Stimulated activated CD4-positive, alpha-beta T cell treated with anti-CD3 and anti-CD28 coated beads, Interleukin-1b, Interleukin-23, amount 100 ng/mL, for 24 hours (primary cell): ENCODE measurements at regions not wholly inside any gene's neighbourhood (a gene's known extent, or its start where the extent isn't known, plus 50 kb on each side); places are given as distances from the start of the nearest gene placed in this dataset.
"Not testable (repeated sequence)": the region's sequence is repeated elsewhere in the genome, so short reads cannot be mapped to it uniquely, and the experiment has no call there.

Experiments
- DNase-seq, 4 experiments: peaks; one replicate each; pipeline ENCODE4 v3.0.0-alpha.2; 2020; ENCODE audit warnings: low read depth in 4 of 4, low spot score in 1 of 4

- not testable (repeated sequence) for DNase-seq
Observed at GRCh38 chr4:67412153-67412712, 133.1 kb downstream of the CENPC start.

DNA sequence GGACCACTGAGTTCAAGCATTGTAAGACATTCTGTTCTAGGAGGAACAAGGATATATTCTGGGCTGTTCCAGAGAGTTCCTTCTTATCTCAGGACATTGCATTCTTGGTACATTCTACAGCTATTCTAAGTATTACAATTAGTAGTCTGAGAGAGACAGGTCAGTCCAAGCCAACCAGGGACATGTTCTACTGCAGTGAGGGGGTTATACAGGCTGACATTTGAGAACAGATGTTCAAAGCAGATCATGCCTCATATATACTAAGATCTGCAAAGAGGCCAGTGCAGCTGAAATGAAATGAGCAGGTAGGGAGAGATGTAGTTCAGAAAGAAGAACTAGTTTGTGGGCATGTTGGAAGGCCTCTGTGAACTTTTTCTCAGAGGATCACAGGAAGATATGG lies 142.0 kb downstream of the CENPC start:
- no peak for DNase-seq

DNA sequence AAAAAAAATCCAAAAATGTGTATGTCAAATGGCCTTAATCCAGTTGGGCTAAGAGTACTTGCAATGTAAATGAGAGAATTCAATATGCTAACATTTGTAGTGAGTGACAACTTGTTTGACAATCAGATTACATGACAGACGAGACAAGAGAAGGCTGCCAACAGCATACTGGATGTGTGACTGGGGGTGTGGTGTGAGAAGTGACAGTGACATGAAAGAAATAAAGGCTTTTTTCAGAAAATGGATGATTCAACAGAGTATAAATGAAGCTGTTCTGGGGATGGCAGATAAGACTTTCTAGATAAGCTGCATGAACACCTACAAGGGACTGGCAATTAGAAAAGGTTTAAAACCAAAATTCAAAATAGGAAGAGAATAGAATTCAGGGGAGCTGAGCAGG lies 143.4 kb downstream of the CENPC start:
- no peak for DNase-seq

DNA sequence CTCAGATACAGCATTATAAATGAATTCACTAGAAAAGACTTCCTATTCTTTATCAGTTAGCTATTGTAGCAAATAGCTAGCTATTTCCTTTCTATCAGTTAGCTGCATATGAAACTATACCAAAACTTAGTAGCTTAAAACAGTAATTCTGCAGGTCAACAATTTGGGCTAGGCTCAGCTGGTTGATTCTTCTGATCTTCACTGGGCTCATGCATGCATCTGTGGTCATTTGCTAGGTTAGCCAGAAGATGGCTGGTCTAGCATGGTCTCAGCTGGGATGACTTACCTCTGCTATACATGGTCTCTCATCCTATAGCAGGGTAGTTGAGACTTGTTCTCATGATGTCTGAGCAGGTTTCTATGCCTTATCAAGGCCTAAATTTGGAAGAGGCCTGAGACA lies 147.4 kb downstream of the CENPC start:
- DNase-seq, result no peak

- DNase-seq, result no peak
Observed at GRCh38 chr4:67397031-67397430, 148.3 kb downstream of the CENPC start.

GRCh38 chr4:67396008-67396407 lies 149.3 kb downstream of the CENPC start:
- no peak for DNase-seq

- DNase-seq, result no peak
Observed at GRCh38 chr4:67394879-67395278, 150.4 kb downstream of the CENPC start.

DNA sequence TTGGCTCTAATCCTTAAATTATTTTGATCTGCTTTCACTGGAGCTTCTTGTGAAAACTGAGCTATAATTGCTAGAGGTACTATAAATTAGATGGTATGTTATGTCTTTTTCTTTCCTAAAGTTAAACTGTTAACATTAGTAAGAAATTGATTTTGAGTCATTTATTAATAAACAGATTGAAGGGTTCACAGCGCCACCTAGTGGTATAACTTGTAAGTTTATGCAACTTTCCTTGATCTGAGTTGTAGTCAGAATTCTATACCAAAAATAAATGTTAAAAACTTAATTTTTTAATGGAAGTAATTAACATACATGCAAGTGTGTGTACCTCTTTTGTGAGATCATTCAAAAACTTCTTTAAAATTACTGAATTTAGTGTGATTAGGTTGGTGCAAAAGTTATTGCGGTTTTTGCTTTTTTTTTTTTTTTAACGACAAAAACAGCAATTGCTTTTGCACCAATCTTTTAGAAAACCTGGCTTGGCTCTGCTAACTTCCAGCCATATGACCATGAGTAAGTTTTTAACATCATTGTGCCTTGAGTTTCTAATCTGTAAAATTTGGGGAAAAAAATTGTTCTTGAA lies 151.5 kb downstream of the CENPC start:
- DNase-seq, result peak in 1 of 4 experiments; percentile 9

DNA sequence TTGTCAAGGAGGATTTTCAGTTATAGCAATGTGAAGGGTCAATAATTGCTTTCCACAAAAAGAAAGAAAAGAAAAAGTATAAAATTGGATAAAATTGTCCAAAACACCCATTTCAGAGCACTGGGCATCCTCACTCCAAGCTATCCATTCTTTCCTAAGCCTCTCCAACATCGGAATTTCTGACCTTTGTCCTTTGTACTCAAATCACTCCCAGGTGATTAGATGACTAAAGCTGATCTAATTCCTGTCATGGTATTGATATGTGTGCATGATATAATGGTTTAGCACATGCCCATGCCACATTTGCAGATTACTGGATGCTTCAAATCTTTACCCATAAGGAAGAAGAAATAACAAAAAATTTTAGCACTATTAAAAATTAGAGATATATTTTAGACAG lies 152.3 kb downstream of the CENPC start:
- DNase-seq, result no peak

GRCh38 chr4:67381406-67381804 lies 163.9 kb downstream of the CENPC start:
- DNase-seq, result not testable (repeated sequence)

GRCh38 chr4:67380702-67381405 lies 164.4 kb downstream of the CENPC start:
- DNase-seq, result not testable (repeated sequence)

DNA sequence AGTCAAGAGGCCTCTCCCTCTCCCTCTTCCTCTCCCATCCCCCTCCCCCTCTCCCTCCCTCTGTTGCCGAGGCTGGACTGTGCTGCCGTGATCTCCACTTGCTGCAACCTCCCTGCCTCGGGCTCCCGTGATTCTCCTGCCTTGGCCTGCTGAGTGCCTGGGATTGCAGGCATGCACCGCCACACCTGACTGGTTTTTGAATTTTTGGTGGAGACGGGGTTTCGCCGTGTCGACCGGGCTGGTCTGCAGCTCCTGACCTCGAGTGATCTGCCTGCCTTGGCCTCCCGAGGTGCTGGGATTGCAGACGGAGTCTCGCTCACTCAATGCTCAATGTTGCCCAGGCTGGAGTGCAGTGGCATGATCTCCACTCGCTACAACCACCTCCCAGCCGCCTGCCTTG lies 165.1 kb downstream of the CENPC start:
- no peak for DNase-seq

- DNase-seq, result no peak
Observed at GRCh38 chr4:67375291-67375690, 170.0 kb downstream of the CENPC start.

DNA sequence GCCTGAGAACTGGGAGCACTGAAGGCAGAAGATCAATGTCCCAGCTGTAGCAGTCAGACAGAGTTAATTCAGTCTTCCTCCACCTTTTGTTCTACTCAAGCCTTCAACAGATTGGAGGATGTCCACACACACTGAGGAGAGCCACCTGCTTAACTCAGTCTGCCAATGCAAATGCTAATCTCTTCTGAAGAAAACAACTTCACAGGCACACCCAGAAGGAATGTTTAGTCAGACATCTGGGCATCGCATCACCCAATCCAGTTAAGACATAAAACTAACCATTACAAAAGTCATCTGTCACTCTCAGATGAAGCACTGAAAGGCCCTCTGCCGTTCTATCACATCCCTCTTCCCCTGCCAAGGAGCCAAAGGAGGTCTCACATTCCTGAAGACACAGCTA lies 173.7 kb downstream of the CENPC start:
- no peak for DNase-seq

GRCh38 chr4:67366311-67366861 lies 178.9 kb downstream of the CENPC start:
- no peak for DNase-seq

- DNase-seq, result no peak
Observed at GRCh38 chr4:67365661-67366245, 179.6 kb downstream of the CENPC start.

GRCh38 chr4:67355806-67356205 lies 189.5 kb downstream of the CENPC start:
- no peak for DNase-seq

DNA sequence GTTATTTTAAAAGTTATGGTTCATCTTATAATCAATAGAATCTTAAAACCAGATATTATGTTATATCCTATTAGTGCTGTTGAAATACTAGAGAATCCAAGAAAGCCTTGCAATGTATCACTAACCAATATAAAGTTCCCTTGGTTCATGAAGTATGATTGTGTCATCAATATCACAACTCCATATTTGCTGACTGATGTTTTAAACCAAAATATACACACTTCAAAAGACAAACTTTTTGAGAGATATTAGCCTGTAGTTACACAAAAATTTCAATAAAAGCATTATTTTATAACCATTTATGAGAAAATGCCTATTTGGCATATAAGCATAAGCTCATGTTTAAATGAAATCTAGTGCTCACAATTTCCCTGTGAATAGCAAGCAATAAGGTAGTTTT lies 198.6 kb downstream of the CENPC start:
- DNase-seq, result no peak

DNA sequence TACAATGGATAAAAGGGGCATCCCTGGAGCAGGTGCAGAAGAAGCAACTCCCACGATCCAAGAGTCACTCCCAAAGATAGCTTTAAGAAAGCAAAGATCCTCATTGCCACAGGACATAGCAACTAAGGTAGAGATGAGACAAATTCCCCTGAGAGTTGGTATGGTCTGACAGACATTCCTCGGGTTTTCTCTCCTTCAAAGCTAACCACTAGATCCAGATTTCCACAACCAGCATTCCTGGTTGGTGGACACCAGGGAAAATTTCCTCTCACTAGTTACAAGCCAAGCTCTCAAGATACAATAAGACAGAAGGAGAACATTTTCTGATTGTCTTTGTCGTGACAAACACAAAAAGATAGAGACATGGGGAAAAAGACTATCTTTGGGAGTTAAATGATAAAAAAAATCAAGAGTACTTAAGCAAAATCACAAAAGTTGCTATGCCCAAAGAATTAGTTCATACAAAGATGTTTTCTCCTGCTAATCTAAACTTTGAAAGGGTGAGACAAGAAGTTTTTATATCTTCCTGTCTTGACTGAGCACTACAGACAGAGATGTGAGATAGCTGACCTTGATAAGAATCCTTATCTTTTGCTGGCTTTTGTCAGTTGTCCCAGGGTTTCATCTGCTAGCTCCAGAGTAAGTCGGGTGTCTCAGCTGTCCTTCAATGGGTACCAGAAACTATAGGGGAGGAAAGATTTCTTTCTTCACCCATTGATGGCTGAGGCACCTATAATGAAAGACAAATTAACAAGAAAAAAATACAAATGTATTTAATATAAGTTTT lies 200.5 kb downstream of the CENPC start:
- DNase-seq, result no peak

DNA sequence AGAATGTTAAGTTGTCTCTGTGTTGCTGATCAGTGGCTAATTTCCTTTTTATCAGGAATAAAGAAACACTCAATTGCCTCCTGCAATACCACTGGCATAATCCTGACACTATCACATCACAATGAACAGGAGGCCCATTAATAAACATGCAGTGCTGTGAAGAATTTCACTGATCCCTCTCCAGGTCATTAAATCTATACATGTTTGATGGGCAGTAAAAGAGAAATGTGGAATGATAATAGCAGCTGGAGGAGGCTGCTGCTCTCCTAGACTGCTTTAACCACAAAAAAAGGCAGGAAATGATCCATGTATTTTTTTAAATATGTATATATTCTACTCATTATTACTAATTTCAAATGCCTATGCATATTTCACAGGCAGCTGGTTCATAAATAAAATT lies 202.1 kb downstream of the CENPC start:
- no peak for DNase-seq

- DNase-seq, result no peak
Observed at GRCh38 chr4:67342291-67342690, 203.0 kb downstream of the CENPC start.
